ENCODE measurements at regions not wholly inside any gene's neighbourhood (a gene's known extent, or its start where the extent isn't known, plus 50 kb on each side); places are given as distances from the start of the nearest gene placed in this dataset.

DNA sequence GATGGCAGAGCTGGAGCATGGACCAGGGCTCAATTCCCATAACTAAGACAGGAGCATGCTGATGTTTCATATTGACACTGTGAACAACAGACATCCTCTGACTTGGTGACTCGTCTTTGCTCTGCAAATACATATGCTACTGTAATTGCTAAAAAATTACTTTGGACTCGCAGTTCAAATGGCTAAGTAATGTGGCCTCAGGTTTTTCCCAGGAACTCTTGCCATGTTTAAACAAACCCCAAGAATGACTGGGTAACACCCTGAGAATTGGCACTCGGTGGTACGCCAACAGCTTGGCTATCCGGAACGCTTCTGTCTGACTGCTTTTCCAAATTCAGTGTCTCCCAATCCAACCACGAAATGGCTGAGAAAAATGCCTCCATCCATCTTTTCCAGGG lies 456.7 kb upstream of the THBS1 start:
- intact Hi-C loops (cut with DNase I): no loop called here
- Histone ChIP-seq H3K9me3 (no peaks in the 10 kb centered on the region), H3K36me3 (no peaks in the 10 kb centered on the region), H3K27ac (no peak overlapping the region), H3K27me3 (no peaks in the 10 kb centered on the region), H3K4me3 (no peak overlapping the region), H3K4me1 (peaks cover 15 to 25% (median 20%) of the 10 kb centered on the region in 3 donors)
- TF ChIP-seq, protein P1, sequence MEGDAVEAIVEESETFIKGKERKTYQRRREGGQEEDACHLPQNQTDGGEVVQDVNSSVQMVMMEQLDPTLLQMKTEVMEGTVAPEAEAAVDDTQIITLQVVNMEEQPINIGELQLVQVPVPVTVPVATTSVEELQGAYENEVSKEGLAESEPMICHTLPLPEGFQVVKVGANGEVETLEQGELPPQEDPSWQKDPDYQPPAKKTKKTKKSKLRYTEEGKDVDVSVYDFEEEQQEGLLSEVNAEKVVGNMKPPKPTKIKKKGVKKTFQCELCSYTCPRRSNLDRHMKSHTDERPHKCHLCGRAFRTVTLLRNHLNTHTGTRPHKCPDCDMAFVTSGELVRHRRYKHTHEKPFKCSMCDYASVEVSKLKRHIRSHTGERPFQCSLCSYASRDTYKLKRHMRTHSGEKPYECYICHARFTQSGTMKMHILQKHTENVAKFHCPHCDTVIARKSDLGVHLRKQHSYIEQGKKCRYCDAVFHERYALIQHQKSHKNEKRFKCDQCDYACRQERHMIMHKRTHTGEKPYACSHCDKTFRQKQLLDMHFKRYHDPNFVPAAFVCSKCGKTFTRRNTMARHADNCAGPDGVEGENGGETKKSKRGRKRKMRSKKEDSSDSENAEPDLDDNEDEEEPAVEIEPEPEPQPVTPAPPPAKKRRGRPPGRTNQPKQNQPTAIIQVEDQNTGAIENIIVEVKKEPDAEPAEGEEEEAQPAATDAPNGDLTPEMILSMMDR (IDR thresholded peaks at IDR 0.05): no peak
- no peak for TF ChIP-seq POLR2A (IDR thresholded peaks at IDR 0.05)
- WGBS, 2 donors: 66 to 69% methylated on average over 6 to 7 of the region's 7 CpGs
- no peak for DNase-seq

DNA sequence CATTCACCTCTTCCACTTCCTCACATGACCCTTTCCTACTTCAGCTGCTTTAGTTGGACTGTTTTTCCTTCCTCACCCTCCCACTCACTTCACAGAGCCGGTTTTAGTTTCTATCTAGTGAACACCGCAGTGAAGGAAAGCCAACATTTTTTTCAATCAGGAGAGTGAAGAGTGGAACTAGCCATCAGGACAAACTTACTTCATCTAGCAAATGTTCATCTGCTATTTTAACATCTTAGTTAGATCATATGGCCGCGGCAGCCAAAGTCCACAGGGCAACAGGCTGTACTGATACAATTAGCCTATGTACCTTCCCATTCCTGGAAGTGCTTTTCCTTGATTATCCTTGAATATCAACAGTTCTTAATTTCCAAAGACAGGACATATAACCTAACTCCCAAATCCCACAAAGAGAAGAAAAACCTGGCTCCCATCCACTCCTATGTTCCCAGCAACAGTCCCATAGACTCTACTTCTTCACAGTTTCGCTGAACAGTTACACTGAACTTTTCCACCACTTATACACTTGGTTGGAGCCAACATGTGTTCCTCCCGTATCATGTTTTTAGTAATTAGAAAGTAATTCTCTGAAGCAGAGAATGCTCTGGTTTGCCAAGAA lies 456.2 kb upstream of the THBS1 start:
- H3K27ac ChIP-seq: no peak overlapping the region
- no peak for TF ChIP-seq POLR2A (IDR thresholded peaks at IDR 0.05)
- TF ChIP-seq, protein P1 (IDR thresholded peaks at IDR 0.05): no peak
- peaks cover 15 to 25% (median 20%) of the 10 kb centered on the region in 3 donors for H3K4me1 ChIP-seq
- H3K27me3 ChIP-seq: no peaks in the 10 kb centered on the region
- no peaks in the 10 kb centered on the region for H3K9me3 ChIP-seq
- H3K36me3 ChIP-seq: no peaks in the 10 kb centered on the region
- WGBS, 2 donors: 74 to 84% methylated on average over 6 of the region's 6 CpGs
- intact Hi-C loops (cut with DNase I): no loop called here
- no peak overlapping the region for H3K4me3 ChIP-seq
- no peak for DNase-seq

DNA sequence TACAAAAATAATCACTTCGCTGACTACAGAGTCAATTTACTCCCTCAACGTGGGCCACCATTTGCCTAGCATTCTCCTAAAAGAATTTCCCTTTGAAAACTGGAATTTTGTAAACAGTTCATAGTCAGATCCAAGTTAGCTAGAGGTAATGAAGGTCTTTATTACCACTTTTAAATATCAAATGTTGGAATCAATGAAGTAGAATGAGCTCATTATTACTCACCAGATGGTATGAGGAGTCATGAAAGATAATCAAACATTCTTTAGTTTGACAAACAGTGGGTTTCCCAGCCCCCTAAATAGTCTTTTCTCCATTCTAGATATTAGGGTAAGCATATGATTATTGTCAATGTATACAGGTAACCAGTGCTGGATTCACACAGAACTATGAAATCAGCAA lies 455.7 kb upstream of the THBS1 start:
- Histone ChIP-seq H3K4me1 (peaks cover 15 to 25% (median 20%) of the 10 kb centered on the region in 3 donors), H3K27ac (no peak overlapping the region), H3K36me3 (no peaks in the 10 kb centered on the region), H3K27me3 (no peaks in the 10 kb centered on the region), H3K9me3 (no peaks in the 10 kb centered on the region), H3K4me3 (no peak overlapping the region)
- TF ChIP-seq, protein P1 (IDR thresholded peaks at IDR 0.05): no peak
- TF ChIP-seq POLR2A (IDR thresholded peaks at IDR 0.05): no peak
- 38 to 71% methylated on average over 2 of the region's 2 CpGs for WGBS, 2 donors
- DNase-seq: no peak
- intact Hi-C loops (cut with DNase I): no loop called here

DNA sequence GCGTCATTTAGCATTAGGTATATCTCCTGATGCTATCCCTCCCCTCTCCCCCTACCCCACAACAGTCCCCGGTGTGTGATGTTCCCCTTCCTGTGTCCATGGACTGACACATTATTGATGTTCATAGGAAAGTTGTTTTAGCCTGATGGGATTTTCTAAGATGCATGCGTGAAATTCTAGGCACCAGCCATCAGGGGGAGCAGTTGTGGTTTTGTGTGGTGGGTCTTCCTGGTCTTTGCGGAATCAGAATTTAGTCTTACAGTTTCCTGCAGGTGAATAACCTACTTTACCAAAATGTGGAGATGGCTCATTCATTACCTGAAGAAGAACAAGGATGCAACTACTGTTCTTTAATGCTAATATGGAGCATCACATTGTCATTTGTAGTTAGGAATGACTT lies 455.0 kb upstream of the THBS1 start:
- WGBS, 2 donors: 55 to 75% methylated on average over 3 to 4 of the region's 4 CpGs

DNA sequence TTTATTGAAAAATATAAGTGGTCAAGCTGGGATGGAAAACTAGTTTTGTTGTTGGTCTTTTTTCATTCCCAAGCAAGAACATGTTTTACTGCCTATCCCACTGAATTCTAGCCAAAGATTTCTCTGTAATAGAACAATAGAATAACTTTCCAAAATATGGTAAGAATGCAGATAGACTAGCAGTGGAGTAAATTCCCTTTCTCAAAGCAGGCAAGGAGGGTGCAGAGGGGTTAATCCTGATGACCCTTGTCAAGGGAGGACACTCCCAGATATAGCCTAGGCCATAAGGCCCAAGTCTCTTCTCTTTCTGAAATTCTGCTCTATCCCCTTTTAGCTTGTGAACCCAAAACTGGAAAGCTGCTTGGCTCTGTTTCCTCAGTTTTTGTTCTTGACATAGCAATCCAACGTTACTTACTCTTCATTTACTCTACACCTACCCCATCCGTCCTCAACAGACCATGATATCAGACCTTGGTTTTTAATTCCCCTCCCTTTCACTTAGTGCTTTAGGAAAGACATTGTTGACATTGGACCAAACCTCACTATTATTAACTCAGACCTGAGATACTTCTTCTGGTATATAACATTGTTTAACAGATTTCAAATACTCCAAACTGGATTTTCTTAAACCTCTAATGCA lies 453.6 kb upstream of the THBS1 start:
- Histone ChIP-seq H3K27me3 (no peaks in the 10 kb centered on the region), H3K4me1 (peaks cover 15 to 31% (median 20%) of the 10 kb centered on the region in 3 donors), H3K27ac (peak overlapping the region; percentile 21 to 58 (median 38)), H3K9me3 (no peaks in the 10 kb centered on the region), H3K36me3 (no peaks in the 10 kb centered on the region), H3K4me3 (no peak overlapping the region)
- no peak for DNase-seq
- TF ChIP-seq, protein P1 (IDR thresholded peaks at IDR 0.05): no peak
- no peak for TF ChIP-seq POLR2A (IDR thresholded peaks at IDR 0.05)
- 25 to 31% methylated on average over 2 of the region's 2 CpGs for WGBS, 2 donors
- intact Hi-C loops (cut with DNase I): no loop called here

More for the DNA sequence above, 455.0 kb upstream of the THBS1 start:
- intact Hi-C loops (cut with DNase I): no loop called here
- TF ChIP-seq, protein P1 (IDR thresholded peaks at IDR 0.05): peak in 5 of 6 experiments; percentile 23 to 58 (median 43)
- no peak for TF ChIP-seq POLR2A (IDR thresholded peaks at IDR 0.05)
- H3K4me1 ChIP-seq: peaks cover 15 to 25% (median 20%) of the 10 kb centered on the region in 3 donors
- H3K36me3 ChIP-seq: no peaks in the 10 kb centered on the region
- no peaks in the 10 kb centered on the region for H3K27me3 ChIP-seq
- no peak overlapping the region for H3K4me3 ChIP-seq
- no peaks in the 10 kb centered on the region for H3K9me3 ChIP-seq
- no peak overlapping the region for H3K27ac ChIP-seq
- no peak for DNase-seq

Measured in esophagus squamous epithelium (tissue), 5 donors.